Chondrocyte (in vitro differentiated cells): ENCODE measurements at regions not wholly inside any gene's neighbourhood (a gene's known extent, or its start where the extent isn't known, plus 50 kb on each side); places are given as distances from the start of the nearest gene placed in this dataset.
A peak's percentile ranks its signal among the peaks of the same experiment; 100 is the strongest.

Source experiments
- DNase-seq: peaks from one replicate; pipeline ENCODE4 v3.0.0; 2021; ENCODE audit warnings: mixed read lengths, low spot score
- H3K27ac Mint-ChIP-seq: one replicate; pipeline ENCODE4 v1.8.0; 2021; ENCODE audit warnings: mild to moderate bottlenecking, moderate library complexity, mixed read lengths; ENCODE audit not compliant: unreplicated experiment
- H3K27me3 Mint-ChIP-seq: 2 replicates; pipeline ENCODE4 v1.8.0; 2021; ENCODE audit warnings: low read depth, mixed read lengths
- H3K36me3 Mint-ChIP-seq: 2 replicates; pipeline ENCODE4 v1.8.0; 2021; ENCODE audit warnings: low read depth, mixed read lengths
- H3K4me1 Mint-ChIP-seq: 2 replicates; pipeline ENCODE4 v1.8.0; 2021; ENCODE audit warnings: low read depth, mild to moderate bottlenecking, mixed read lengths
- H3K4me3 Mint-ChIP-seq: one replicate; pipeline ENCODE4 v1.8.0; 2021; ENCODE audit warnings: mild to moderate bottlenecking, moderate library complexity, mixed read lengths; ENCODE audit not compliant: unreplicated experiment
- H3K9me3 Mint-ChIP-seq: 2 replicates; pipeline ENCODE4 v1.8.0; 2021; ENCODE audit warnings: low read depth, mixed read lengths
- CTCF ChIP-seq: fragments of 200-600 bp; sonication (generic); IDR thresholded peaks from 2 replicates; pipeline ENCODE4 v1.5.0; 2021; ENCODE audit warnings: antibody characterized with exemption, mild to moderate bottlenecking, moderate library complexity

DNA sequence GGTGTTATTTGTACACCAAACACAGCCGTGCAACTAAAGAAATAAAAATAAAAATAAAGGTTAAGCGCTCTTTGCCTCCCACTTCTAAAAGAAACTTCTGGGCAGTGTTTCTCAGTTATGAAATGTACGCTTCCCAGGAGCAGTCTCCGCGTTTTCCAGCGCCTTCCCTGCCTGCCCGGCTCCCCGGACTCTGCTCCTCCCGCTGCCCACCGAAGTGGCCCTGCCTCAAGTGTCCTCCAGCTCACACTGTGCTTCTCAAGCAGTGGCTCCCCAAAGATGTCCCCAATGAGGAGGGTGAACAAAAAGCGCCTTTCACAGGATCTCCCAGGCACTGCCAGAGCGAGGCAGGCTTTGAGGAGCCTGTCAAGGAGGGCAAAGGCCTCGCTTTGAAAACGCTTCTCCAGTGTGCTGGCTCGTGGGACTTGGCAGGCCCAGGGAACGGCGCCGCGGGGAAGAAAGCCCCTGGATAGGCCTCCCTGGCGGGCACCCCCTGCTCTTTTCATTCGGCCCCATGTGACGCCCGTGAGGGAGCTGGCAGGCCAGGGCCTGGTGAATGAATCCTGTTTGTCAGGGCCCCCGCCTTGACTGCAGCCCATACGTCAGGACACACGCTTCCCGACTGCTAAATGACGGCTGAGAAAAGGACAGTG lies 187.1 kb downstream of the FOXO1 start:
- H3K4me1 Mint-ChIP-seq: peaks cover 56% of the 10 kb centered on the region
- TF ChIP-seq CTCF: no peak
- H3K9me3 Mint-ChIP-seq: no peaks in the 10 kb centered on the region
- no peak overlapping the region for H3K27ac Mint-ChIP-seq
- DNase-seq: no peak
- H3K36me3 Mint-ChIP-seq: no peaks in the 10 kb centered on the region
- H3K27me3 Mint-ChIP-seq: no peaks in the 10 kb centered on the region
- H3K4me3 Mint-ChIP-seq: no peak overlapping the region

DNA sequence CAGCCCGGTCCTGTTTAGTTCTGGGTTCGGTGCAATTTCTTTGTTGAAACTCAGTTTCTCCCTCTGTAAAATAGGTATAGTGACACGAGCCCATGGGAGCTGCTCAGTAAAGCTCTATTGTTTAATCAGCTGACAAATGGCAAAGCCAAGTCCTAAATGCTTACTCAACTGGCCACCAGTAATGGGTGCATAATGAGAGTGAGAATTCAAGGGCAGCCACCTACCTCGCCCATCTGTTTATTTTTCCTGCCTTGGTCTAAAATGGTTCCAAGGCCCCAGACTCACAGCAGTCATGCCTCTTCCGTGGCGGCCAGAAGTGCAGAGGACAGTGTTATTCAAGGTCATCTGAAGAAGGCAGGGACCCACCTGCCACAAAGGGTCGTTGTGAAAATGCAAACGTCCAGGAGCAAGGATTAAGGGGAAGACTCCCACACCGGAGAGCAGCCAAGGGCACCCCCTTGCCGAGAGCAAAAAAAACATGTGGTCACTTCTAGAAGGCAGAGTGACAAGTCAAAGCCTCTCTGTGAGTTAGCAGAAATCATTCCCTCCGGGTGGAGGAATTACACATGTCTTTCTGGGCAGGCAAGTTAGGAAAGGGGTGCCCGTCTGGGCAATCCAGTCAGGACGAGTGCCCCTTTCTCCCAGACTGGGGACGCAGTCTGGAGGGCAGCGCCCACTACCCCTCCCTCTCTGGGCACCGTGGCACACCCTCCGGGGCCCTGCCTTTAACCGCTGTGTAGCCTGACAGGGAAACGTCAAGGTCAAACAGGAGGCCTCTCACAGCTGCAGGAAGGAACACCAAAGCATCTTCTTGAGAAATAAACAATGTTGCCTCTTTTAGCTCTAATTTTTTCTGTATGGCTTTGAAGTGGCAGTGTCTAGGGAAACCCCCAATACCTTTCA lies 186.2 kb downstream of the FOXO1 start:
- H3K27me3 Mint-ChIP-seq: no peaks in the 10 kb centered on the region
- H3K27ac Mint-ChIP-seq: peak overlapping the region; percentile 18
- H3K4me3 Mint-ChIP-seq: no peak overlapping the region
- H3K9me3 Mint-ChIP-seq: no peaks in the 10 kb centered on the region
- DNase-seq: no peak
- peaks cover 62% of the 10 kb centered on the region for H3K4me1 Mint-ChIP-seq
- H3K36me3 Mint-ChIP-seq: no peaks in the 10 kb centered on the region
- TF ChIP-seq CTCF: no peak

DNA sequence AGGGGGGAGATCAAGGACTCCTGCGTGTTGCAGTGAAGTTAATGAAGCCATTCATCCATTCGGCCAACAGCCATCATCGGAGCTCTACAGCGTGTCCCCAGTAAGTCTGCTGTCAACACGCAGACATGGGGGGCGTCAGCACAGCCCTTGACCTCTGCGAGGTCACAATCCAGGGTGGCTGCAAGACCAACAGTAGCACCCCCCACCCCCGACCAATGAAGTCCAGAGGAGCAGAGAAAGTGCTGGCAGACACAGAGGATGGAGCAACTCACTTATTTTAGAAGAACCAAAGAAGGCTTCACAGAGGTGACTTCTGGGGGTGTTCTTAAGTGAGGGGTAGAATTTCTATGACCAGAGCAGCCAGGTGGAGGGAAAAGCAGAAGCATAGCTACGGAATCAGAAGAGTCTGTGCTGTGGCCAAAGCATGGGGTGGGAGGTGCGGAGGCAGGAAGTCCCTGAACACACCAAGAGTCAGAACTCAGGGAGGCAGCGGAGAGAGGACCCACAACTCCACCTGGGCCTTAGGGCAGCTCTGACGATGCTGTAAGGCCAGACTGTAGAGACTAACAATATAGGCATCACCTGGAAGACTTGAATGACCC lies 185.4 kb downstream of the FOXO1 start:
- TF ChIP-seq CTCF: no peak
- peaks cover 58% of the 10 kb centered on the region for H3K4me1 Mint-ChIP-seq
- H3K27ac Mint-ChIP-seq: no peak overlapping the region
- no peaks in the 10 kb centered on the region for H3K9me3 Mint-ChIP-seq
- H3K27me3 Mint-ChIP-seq: no peaks in the 10 kb centered on the region
- no peak for DNase-seq
- no peaks in the 10 kb centered on the region for H3K36me3 Mint-ChIP-seq
- H3K4me3 Mint-ChIP-seq: no peak overlapping the region

GRCh38 chr13:40483601-40484000 lies 182.8 kb downstream of the FOXO1 start:
- no peak for DNase-seq
- Mint-ChIP-seq H3K36me3 (no peaks in the 10 kb centered on the region), H3K27ac (no peak overlapping the region), H3K9me3 (no peaks in the 10 kb centered on the region), H3K4me3 (no peak overlapping the region), H3K4me1 (peaks cover 37% of the 10 kb centered on the region), H3K27me3 (no peaks in the 10 kb centered on the region)
- TF ChIP-seq CTCF: no peak

GRCh38 chr13:40484101-40484800 lies 182.2 kb downstream of the FOXO1 start:
- Mint-ChIP-seq H3K4me1 (peaks cover 32% of the 10 kb centered on the region), H3K27me3 (no peaks in the 10 kb centered on the region), H3K9me3 (no peaks in the 10 kb centered on the region), H3K27ac (no peak overlapping the region), H3K4me3 (no peak overlapping the region), H3K36me3 (no peaks in the 10 kb centered on the region)
- no peak for TF ChIP-seq CTCF
- no peak for DNase-seq
